Endodermal cell (in vitro differentiated cells): ENCODE measurements at regions not wholly inside any gene's neighbourhood (a gene's known extent, or its start where the extent isn't known, plus 50 kb on each side); places are given as distances from the start of the nearest gene placed in this dataset.
"Not testable (repeated sequence)": the region's sequence is repeated elsewhere in the genome, so short reads cannot be mapped to it uniquely, and the experiment has no call there.

ENCODE experiments used
- DNase-seq: peaks from one replicate; pipeline ENCODE4 v3.0.0-alpha.2; 2017
- H3K27ac ChIP-seq: 2 replicates; pipeline ENCODE4 v1.5.1; 2013; ENCODE audit warnings: mild to moderate bottlenecking, low read depth, low read length, moderate library complexity
- H3K27me3 ChIP-seq: 2 replicates; pipeline ENCODE4 v1.6.1; 2013; ENCODE audit warnings: mild to moderate bottlenecking, low read length, moderate library complexity; ENCODE audit not compliant: insufficient read depth, control insufficient read depth, poor library complexity, severe bottlenecking
- H3K36me3 ChIP-seq: 2 replicates; pipeline ENCODE4 v1.7.0; 2013; ENCODE audit warnings: mild to moderate bottlenecking, low read length, moderate library complexity; ENCODE audit not compliant: control insufficient read depth, insufficient read depth
- H3K4me1 ChIP-seq: one replicate; pipeline ENCODE4 v1.7.0; 2013; ENCODE audit warnings: low read length; ENCODE audit not compliant: control insufficient read depth, insufficient read depth
- H3K4me3 ChIP-seq: 2 replicates; pipeline ENCODE4 v1.5.1; 2013; ENCODE audit warnings: mild to moderate bottlenecking, low read length, moderate library complexity
- H3K9ac ChIP-seq: 2 replicates; pipeline ENCODE4 v1.6.1; 2013; ENCODE audit warnings: mild to moderate bottlenecking, low read length, moderate library complexity; ENCODE audit not compliant: poor library complexity, severe bottlenecking; ENCODE audit errors: extremely low read depth
- H3K9me3 ChIP-seq: 2 replicates; pipeline ENCODE4 v1.6.1; 2013; ENCODE audit warnings: mild to moderate bottlenecking, low read length, moderate library complexity; ENCODE audit not compliant: control insufficient read depth
- H3K27ac Mint-ChIP-seq: 2 replicates; pipeline ENCODE4 v1.8.0; 2020; ENCODE audit warnings: mixed read lengths
- H3K27me3 Mint-ChIP-seq: 2 replicates; pipeline ENCODE4 v1.8.0; 2021; ENCODE audit warnings: mild to moderate bottlenecking, mixed read lengths; ENCODE audit not compliant: insufficient read depth
- H3K36me3 Mint-ChIP-seq: 2 replicates; pipeline ENCODE4 v1.8.0; 2020; ENCODE audit warnings: low read depth, mixed read lengths
- H3K4me1 Mint-ChIP-seq: 2 replicates; pipeline ENCODE4 v1.8.0; 2020; ENCODE audit warnings: mixed read lengths
- H3K4me3 Mint-ChIP-seq: 2 replicates; pipeline ENCODE4 v1.8.0; 2020; ENCODE audit warnings: mild to moderate bottlenecking, moderate library complexity, mixed read lengths
- H3K9me3 Mint-ChIP-seq: 2 replicates; pipeline ENCODE4 v1.8.0; 2020; ENCODE audit warnings: mild to moderate bottlenecking, mixed read lengths
- CTCF ChIP-seq: fragments of 200-600 bp; sonication (generic); conservative IDR thresholded peaks from 2 replicates; pipeline ENCODE4 v1.5.0; 2021; ENCODE audit warnings: antibody characterized with exemption, mild to moderate bottlenecking
- WGBS, 2 experiments: methylation state at CpG; one replicate each; pipeline versions ENCODE4 v1.1.5 to v1.1.7; 2013; ENCODE audit warnings: missing lambda C conversion rate in 2 of 2, mixed read lengths in 1 of 2; ENCODE audit not compliant: insufficient coverage in 1 of 2, insufficient read length in 1 of 2; 5-methylcytosine and 5-hydroxymethylcytosine counted together

- Mint-ChIP-seq H3K27ac (no peak overlapping the region), H3K36me3 (no peaks in the 10 kb centered on the region), H3K4me3 (no peak overlapping the region), H3K4me1 (no peaks in the 10 kb centered on the region), H3K27me3 (no peaks in the 10 kb centered on the region), H3K9me3 (peaks cover 10% of the 10 kb centered on the region)
- peaks cover 3% of the 10 kb centered on the region for H3K4me1 ChIP-seq
- H3K9ac ChIP-seq: no peak overlapping the region
- no peak overlapping the region for H3K27ac ChIP-seq
- H3K9me3 ChIP-seq: peaks cover 9% of the 10 kb centered on the region
- H3K27me3 ChIP-seq: no peaks in the 10 kb centered on the region
- WGBS, 2 experiments: 82 to 94% methylated on average over 2 to 3 of the region's 3 CpGs
- H3K4me3 ChIP-seq: no peak overlapping the region
- no peaks in the 10 kb centered on the region for H3K36me3 ChIP-seq
- DNase-seq: no peak
- TF ChIP-seq CTCF: no peak
These were observed 77.7 kb upstream of the SPEF2 start for GRCh38 chr5:35540002-35540401.

- Histone ChIP-seq H3K9ac (no peak overlapping the region), H3K27ac (no peak overlapping the region), H3K4me3 (no peak overlapping the region), H3K9me3 (peaks cover 9% of the 10 kb centered on the region), H3K36me3 (no peaks in the 10 kb centered on the region), H3K4me1 (peaks cover 3% of the 10 kb centered on the region), H3K27me3 (no peaks in the 10 kb centered on the region)
- DNase-seq: no peak
- Mint-ChIP-seq H3K27me3 (no peaks in the 10 kb centered on the region), H3K36me3 (no peaks in the 10 kb centered on the region), H3K27ac (no peak overlapping the region), H3K9me3 (peaks cover 13% of the 10 kb centered on the region), H3K4me1 (no peaks in the 10 kb centered on the region), H3K4me3 (no peak overlapping the region)
- WGBS, 2 experiments: 87 to 91% methylated on average over 3 to 7 of the region's 7 CpGs
- TF ChIP-seq CTCF: no peak
These were observed 79.3 kb upstream of the SPEF2 start for GRCh38 chr5:35538198-35538931.

GRCh38 chr5:35533156-35533555 is 84.5 kb upstream of the SPEF2 start:
- Histone ChIP-seq H3K27ac (no peak overlapping the region), H3K9ac (no peak overlapping the region), H3K36me3 (no peaks in the 10 kb centered on the region), H3K4me3 (no peak overlapping the region), H3K4me1 (no peaks in the 10 kb centered on the region), H3K27me3 (no peaks in the 10 kb centered on the region), H3K9me3 (peaks cover 9% of the 10 kb centered on the region)
- Mint-ChIP-seq H3K4me3 (no peak overlapping the region), H3K4me1 (no peaks in the 10 kb centered on the region), H3K36me3 (no peaks in the 10 kb centered on the region), H3K27me3 (no peaks in the 10 kb centered on the region), H3K9me3 (peaks cover 15% of the 10 kb centered on the region), H3K27ac (no peak overlapping the region)
- WGBS, 2 experiments: 98 to 99% methylated on average over 3 of the region's 3 CpGs
- TF ChIP-seq CTCF: no peak
- DNase-seq: no peak

GRCh38 chr5:35531553-35531952 is 86.1 kb upstream of the SPEF2 start:
- H3K27ac Mint-ChIP-seq, H3K9ac ChIP-seq, H3K27me3 ChIP-seq, H3K4me3 ChIP-seq, H3K9me3 ChIP-seq, DNase-seq, H3K27ac ChIP-seq, H3K36me3 Mint-ChIP-seq, H3K4me1 ChIP-seq, H3K4me3 Mint-ChIP-seq, H3K4me1 Mint-ChIP-seq, H3K27me3 Mint-ChIP-seq, H3K36me3 ChIP-seq: not testable (repeated sequence)
- peaks cover 15% of the 10 kb centered on the region for H3K9me3 Mint-ChIP-seq
- WGBS, 2 experiments: 89 to 94% methylated on average over 9 to 29 of the region's 29 CpGs
